T-helper 17 cell (primary cell): ENCODE measurements at regions not wholly inside any gene's neighbourhood (a gene's known extent, or its start where the extent isn't known, plus 50 kb on each side); places are given as distances from the start of the nearest gene placed in this dataset.
"Not testable (repeated sequence)": the region's sequence is repeated elsewhere in the genome, so short reads cannot be mapped to it uniquely, and the experiment has no call there.

Experiments
- ATAC-seq: fragments of 150-1000 bp; cut with Tn5 transposase; 2 replicates; pipeline ENCODE4 v1.10.0; 2021; ENCODE audit warnings: mild to moderate bottlenecking, moderate library complexity
- DNase-seq, 3 donors: peaks; one replicate each; pipeline versions ENCODE4 v3.0.0 to v3.0.0-alpha.2; 2020 to 2021
- H3K9me3 ChIP-seq: one replicate; pipeline ENCODE4 v1.7.0; 2013; ENCODE audit warnings: low read length, mild to moderate bottlenecking; ENCODE audit not compliant: control insufficient read depth, poor library complexity, severe bottlenecking
- H3K27ac Mint-ChIP-seq: one replicate; pipeline ENCODE4 v1.8.0; 2022; ENCODE audit warnings: mild to moderate bottlenecking, moderate library complexity, mixed read lengths
- H3K27me3 Mint-ChIP-seq: one replicate; pipeline ENCODE4 v1.8.0; 2022; ENCODE audit warnings: mixed read lengths
- H3K36me3 Mint-ChIP-seq: one replicate; pipeline ENCODE4 v1.8.0; 2022; ENCODE audit warnings: low read depth, mixed read lengths
- H3K4me1 Mint-ChIP-seq: one replicate; pipeline ENCODE4 v1.8.0; 2022; ENCODE audit warnings: mild to moderate bottlenecking, mixed read lengths
- H3K4me3 Mint-ChIP-seq: one replicate; pipeline ENCODE4 v1.8.0; 2022; ENCODE audit warnings: mild to moderate bottlenecking, moderate library complexity, mixed read lengths

DNA sequence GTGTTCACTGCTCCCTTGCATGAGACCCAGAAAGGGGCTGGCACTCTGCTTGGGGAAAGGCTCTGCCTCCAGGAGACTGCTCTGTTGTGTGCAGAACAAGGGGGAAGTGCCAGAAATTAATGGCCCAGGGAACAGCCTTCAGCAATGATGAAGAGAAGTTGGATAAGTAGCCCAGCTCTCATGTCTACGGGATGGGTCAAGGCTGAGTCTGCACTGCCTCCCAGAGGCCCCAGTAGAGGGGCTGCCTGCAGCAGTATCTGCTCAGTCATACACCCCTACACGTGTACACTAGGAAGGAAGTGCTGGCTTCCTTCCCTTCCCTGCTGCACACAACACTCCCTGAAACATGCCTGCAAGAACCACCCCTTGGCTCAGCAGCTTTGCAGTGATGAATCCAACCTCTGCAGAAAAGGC, 54.6 kb upstream of the URI1 start:
- no peak for ATAC-seq
- H3K4me1 Mint-ChIP-seq = peaks cover 9% of the 10 kb centered on the region
- no peaks in the 10 kb centered on the region for H3K9me3 ChIP-seq
- no peak overlapping the region for H3K27ac Mint-ChIP-seq
- H3K27me3 Mint-ChIP-seq = peaks cover 7% of the 10 kb centered on the region
- no peak overlapping the region for H3K4me3 Mint-ChIP-seq
- DNase-seq = no peak
- H3K36me3 Mint-ChIP-seq = no peaks in the 10 kb centered on the region

DNA sequence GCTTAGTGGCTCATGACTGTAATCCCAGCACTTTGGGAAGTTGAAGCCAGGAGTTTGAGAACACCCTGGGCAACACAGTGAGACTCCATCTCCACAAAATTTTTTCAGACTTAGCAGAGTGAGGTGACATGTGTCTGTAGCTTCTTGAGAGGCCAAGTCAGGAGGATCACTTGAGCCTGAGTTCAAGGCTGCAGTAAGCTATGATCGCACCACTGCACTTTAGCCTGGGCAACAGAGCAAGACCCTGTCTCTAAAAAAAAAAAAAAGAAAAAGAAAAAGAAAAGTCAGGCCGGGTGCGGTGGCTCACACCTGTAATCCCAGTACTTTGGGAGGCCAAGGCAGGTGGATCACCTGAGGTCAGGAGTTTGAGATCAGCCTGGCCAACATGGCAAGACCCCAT, 54.0 kb upstream of the URI1 start:
- H3K9me3 ChIP-seq, DNase-seq, H3K4me3 Mint-ChIP-seq, H3K36me3 Mint-ChIP-seq, H3K27ac Mint-ChIP-seq, ATAC-seq, H3K27me3 Mint-ChIP-seq, H3K4me1 Mint-ChIP-seq: not testable (repeated sequence)

DNA sequence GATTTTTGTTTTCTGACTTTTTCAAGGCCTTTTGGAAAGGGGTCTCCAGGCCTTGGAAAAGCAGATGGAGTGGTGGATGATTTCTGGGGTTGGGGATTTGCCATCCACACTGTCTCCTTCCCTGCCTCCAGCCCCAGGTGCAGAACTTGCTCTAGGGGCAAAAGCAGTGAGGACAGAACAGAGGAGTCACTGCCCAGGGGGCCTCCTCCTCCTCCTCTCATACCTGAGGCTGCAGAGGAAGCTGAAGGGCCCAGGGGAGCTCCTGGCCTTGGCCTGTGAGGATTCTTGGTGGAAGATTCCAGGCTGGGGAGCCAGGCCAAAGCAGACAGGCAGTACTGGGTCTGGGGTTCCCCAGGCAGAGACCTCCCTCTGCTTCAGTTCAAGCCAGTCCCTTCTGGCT, 52.3 kb upstream of the URI1 start:
- no peaks in the 10 kb centered on the region for H3K9me3 ChIP-seq
- H3K27me3 Mint-ChIP-seq = peaks cover 7% of the 10 kb centered on the region
- H3K4me3 Mint-ChIP-seq = no peak overlapping the region
- ATAC-seq = no peak
- no peaks in the 10 kb centered on the region for H3K36me3 Mint-ChIP-seq
- peaks cover 9% of the 10 kb centered on the region for H3K4me1 Mint-ChIP-seq
- no peak overlapping the region for H3K27ac Mint-ChIP-seq
- no peak for DNase-seq

DNA sequence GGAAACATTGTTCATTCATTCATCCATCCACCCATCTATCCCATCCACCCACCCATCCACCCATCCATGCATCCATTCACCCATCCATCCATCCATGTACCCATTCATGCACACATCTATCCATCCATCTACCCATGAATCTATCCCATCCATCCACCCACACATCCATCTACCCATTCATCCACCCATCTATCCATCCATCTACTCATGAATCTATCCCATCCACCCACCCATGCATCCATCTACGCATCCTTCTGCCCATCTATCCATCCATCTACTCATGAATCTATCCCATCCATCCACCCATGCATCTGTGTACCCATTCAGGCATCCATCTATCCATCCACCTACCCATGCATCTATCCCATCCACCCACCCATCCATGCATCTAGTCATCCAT, 51.6 kb upstream of the URI1 start:
- no peaks in the 10 kb centered on the region for H3K9me3 ChIP-seq
- no peak overlapping the region for H3K27ac Mint-ChIP-seq
- H3K4me1 Mint-ChIP-seq = peaks cover 9% of the 10 kb centered on the region
- no peak overlapping the region for H3K4me3 Mint-ChIP-seq
- DNase-seq (no peak), ATAC-seq (no peak)
- H3K36me3 Mint-ChIP-seq = no peaks in the 10 kb centered on the region
- peaks cover 7% of the 10 kb centered on the region for H3K27me3 Mint-ChIP-seq
